HEK293 (cell line): ENCODE measurements at regions not wholly inside any gene's neighbourhood (a gene's known extent, or its start where the extent isn't known, plus 50 kb on each side); places are given as distances from the start of the nearest gene placed in this dataset.

Experiments
- CTCF ChIA-PET: fragments of 350-600 bp; formaldehyde crosslinking; extraction: SDS; loops from one replicate; lab custom pipeline; 2021; ENCODE audit warnings: antibody characterized with exemption; lab: Yijun Ruan, JAX
- POLR2A ChIA-PET: fragments of 300-600 bp; formaldehyde crosslinking; extraction: SDS; loops from one replicate; lab custom pipeline; 2020; ENCODE audit warnings: antibody characterized with exemption, inconsistent platforms; lab: Yijun Ruan, JAX
- H3K27ac ChIP-seq: fragments of 200-500 bp; sonication (Bioruptor generic); 2 replicates; pipeline ENCODE4 v1.5.1; 2014; ENCODE audit warnings: low read depth, low read length, control low read depth, inconsistent platforms; ENCODE audit errors: extremely low read depth
- H3K36me3 ChIP-seq, 2 experiments: fragments of 200-500 bp in 1 of 2; sonication (Bioruptor generic) in 1 of 2; 1 replicate in 1 of 2; 2 replicates in 1 of 2; pipeline ENCODE4 v1.5.1; 2014 to 2017; ENCODE audit warnings: inconsistent platforms in 2 of 2, low read length in 2 of 2; ENCODE audit not compliant: control insufficient read depth in 2 of 2, insufficient read depth in 1 of 2
- H3K4me1 ChIP-seq: fragments of 200-500 bp; sonication (Bioruptor generic); 2 replicates; pipeline ENCODE4 v1.5.1; 2014; ENCODE audit warnings: mild to moderate bottlenecking, low read length, inconsistent platforms; ENCODE audit not compliant: control insufficient read depth, insufficient read depth
- H3K4me3 ChIP-seq: 2 replicates; pipeline ENCODE4 v1.5.1; 2011; ENCODE audit warnings: low read depth, mild to moderate bottlenecking, control low read depth, low read length, moderate library complexity
- H3K9me3 ChIP-seq: fragments of 200-500 bp; sonication (Bioruptor generic); 2 replicates; pipeline ENCODE4 v1.5.1; 2014; ENCODE audit warnings: low read depth, low read length, inconsistent platforms; ENCODE audit not compliant: control insufficient read depth, insufficient read depth
- SCRT2 ChIP-seq: fragments of 450-650 bp; formaldehyde crosslinking; IDR thresholded peaks from 2 replicates; pipeline ENCODE4 v1.5.1; 2016; ENCODE audit warnings: missing biosample characterization, missing genetic modification characterization
- YY1 ChIP-seq: fragments of 450-650 bp; formaldehyde crosslinking; IDR thresholded peaks from 2 replicates; pipeline ENCODE4 v1.5.1; 2018; ENCODE audit warnings: missing biosample characterization, missing genetic modification characterization
- ZBTB48 ChIP-seq: fragments of 450-650 bp; formaldehyde crosslinking; IDR thresholded peaks from 2 replicates; pipeline ENCODE4 v1.5.1; 2016; ENCODE audit warnings: missing biosample characterization, missing genetic modification characterization
- ZFP41 ChIP-seq: fragments of 450-650 bp; formaldehyde crosslinking; IDR thresholded peaks from 2 replicates; pipeline ENCODE4 v1.5.1; 2016; ENCODE audit warnings: missing biosample characterization, missing genetic modification characterization, borderline replicate concordance
- ZNF112 ChIP-seq: fragments of 450-650 bp; formaldehyde crosslinking; IDR thresholded peaks from 2 replicates; pipeline ENCODE4 v1.5.0; 2017; ENCODE audit warnings: missing biosample characterization, missing genetic modification characterization
- ZNF121 ChIP-seq: fragments of 450-650 bp; formaldehyde crosslinking; IDR thresholded peaks from 2 replicates; pipeline ENCODE4 v1.5.1; 2016; ENCODE audit warnings: missing biosample characterization, missing genetic modification characterization
- ZNF157 ChIP-seq: fragments of 450-650 bp; formaldehyde crosslinking; IDR thresholded peaks from 2 replicates; pipeline ENCODE4 v1.5.1; 2016; ENCODE audit warnings: missing biosample characterization, missing genetic modification characterization
- ZNF184 ChIP-seq: fragments of 450-650 bp; IDR thresholded peaks from 2 replicates; pipeline ENCODE4 v1.5.1; 2018; ENCODE audit warnings: missing biosample characterization, mild to moderate bottlenecking, missing genetic modification characterization
- ZNF274 ChIP-seq, 2 experiments: fragments of 200-500 bp in 1 of 2; fragments of 450-650 bp in 1 of 2; sonication (Bioruptor generic) in 1 of 2; formaldehyde crosslinking in 1 of 2; IDR thresholded peaks; 2 replicates each; pipeline versions ENCODE4 v1.5.1 to v1.6.1; 2014 to 2016; ENCODE audit warnings: borderline replicate concordance in 1 of 2, inconsistent platforms in 1 of 2, low read length in 1 of 2, missing biosample characterization in 1 of 2, missing genetic modification characterization in 1 of 2
- ZNF366 ChIP-seq: fragments of 450-650 bp; formaldehyde crosslinking; conservative IDR thresholded peaks from 2 replicates; pipeline ENCODE4 v1.5.1; 2016; ENCODE audit warnings: missing biosample characterization, missing genetic modification characterization
- ZNF473 ChIP-seq: fragments of 450-650 bp; formaldehyde crosslinking; IDR thresholded peaks from 2 replicates; pipeline ENCODE4 v1.5.1; 2017; ENCODE audit warnings: missing biosample characterization, missing genetic modification characterization
- ZNF549 ChIP-seq: fragments of 450-650 bp; IDR thresholded peaks from 2 replicates; pipeline ENCODE4 v1.5.1; 2018; ENCODE audit warnings: missing biosample characterization, missing genetic modification characterization, mild to moderate bottlenecking, inconsistent platforms, moderate library complexity
- ZNF585B ChIP-seq: fragments of 450-650 bp; formaldehyde crosslinking; IDR thresholded peaks from 2 replicates; pipeline ENCODE4 v1.5.1; 2016; ENCODE audit warnings: missing biosample characterization, missing genetic modification characterization
- ZNF776 ChIP-seq: fragments of 450-650 bp; formaldehyde crosslinking; IDR thresholded peaks from 2 replicates; pipeline ENCODE4 v1.5.0; 2017; ENCODE audit warnings: missing biosample characterization, missing genetic modification characterization, borderline replicate concordance
- ZNF837 ChIP-seq: fragments of 450-650 bp; formaldehyde crosslinking; IDR thresholded peaks from 2 replicates; pipeline ENCODE4 v1.5.1; 2016; ENCODE audit warnings: missing biosample characterization, missing genetic modification characterization
- TF ChIP-seq, protein P1 (sequence below): fragments of 450-650 bp; formaldehyde crosslinking; conservative IDR thresholded peaks from 2 replicates; pipeline ENCODE4 v1.5.1; 2016; ENCODE audit warnings: low read depth, missing biosample characterization, missing genetic modification characterization
- TF ChIP-seq, protein P2 (sequence below): fragments of 450-650 bp; formaldehyde crosslinking; IDR thresholded peaks from 2 replicates; pipeline ENCODE4 v1.5.1; 2017; ENCODE audit warnings: missing biosample characterization, mild to moderate bottlenecking, missing genetic modification characterization, moderate library complexity
- TF ChIP-seq, protein P3 (sequence below): fragments of 450-650 bp; formaldehyde crosslinking; IDR thresholded peaks from 2 replicates; pipeline ENCODE4; 2016; ENCODE audit warnings: missing biosample characterization, missing genetic modification characterization

DNA sequence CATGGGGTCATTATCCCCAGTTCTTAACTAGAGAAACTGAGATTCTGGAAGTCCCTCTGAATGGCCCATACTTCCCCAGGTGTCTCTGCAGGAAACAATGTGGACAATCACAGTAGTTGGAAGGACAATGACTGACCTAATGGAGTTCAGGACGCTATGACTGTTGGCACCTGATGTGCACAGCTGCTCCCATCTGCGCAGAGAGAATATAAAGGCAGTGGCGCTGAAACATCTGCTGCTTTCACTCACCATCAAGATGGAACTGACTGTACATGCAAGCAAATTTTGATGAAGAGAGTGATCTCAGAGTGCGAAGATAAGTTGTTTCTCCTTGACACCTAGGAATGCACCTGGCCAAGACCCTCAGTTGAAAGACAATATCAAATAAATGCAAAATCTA, 395.7 kb upstream of the ASIC2 start:
- Histone ChIP-seq H3K4me1 (no peaks in the 10 kb centered on the region), H3K27ac (no peak overlapping the region)
- CTCF ChIA-PET, result interaction anchor here (0.7 to 0.9 kb wide), 3 partner anchors 14 to 311 kb away, joined by 3 read pairs; no protein-coding TSS in a partner anchor
- TF ChIP-seq ZNF112 (tag by site-specific recombination) (no peak), ZBTB48 (no peak), ZNF274 (IDR thresholded peaks at IDR 0.05; ENCODE audit: low read length) (no peak), ZNF274 (tag by site-specific recombination; IDR thresholded peaks at IDR 0.05; ENCODE audit: borderline replicate concordance) (no peak), ZNF837 (no peak), ZNF549 (tag by site-specific recombination) (no peak), ZNF184 (tag by site-specific recombination) (no peak), YY1 (tag by site-specific recombination) (no peak), ZFP41 (tag by site-specific recombination) (no peak), ZNF366 (tag by site-specific recombination) (no peak)
- TF ChIP-seq, protein P1, sequence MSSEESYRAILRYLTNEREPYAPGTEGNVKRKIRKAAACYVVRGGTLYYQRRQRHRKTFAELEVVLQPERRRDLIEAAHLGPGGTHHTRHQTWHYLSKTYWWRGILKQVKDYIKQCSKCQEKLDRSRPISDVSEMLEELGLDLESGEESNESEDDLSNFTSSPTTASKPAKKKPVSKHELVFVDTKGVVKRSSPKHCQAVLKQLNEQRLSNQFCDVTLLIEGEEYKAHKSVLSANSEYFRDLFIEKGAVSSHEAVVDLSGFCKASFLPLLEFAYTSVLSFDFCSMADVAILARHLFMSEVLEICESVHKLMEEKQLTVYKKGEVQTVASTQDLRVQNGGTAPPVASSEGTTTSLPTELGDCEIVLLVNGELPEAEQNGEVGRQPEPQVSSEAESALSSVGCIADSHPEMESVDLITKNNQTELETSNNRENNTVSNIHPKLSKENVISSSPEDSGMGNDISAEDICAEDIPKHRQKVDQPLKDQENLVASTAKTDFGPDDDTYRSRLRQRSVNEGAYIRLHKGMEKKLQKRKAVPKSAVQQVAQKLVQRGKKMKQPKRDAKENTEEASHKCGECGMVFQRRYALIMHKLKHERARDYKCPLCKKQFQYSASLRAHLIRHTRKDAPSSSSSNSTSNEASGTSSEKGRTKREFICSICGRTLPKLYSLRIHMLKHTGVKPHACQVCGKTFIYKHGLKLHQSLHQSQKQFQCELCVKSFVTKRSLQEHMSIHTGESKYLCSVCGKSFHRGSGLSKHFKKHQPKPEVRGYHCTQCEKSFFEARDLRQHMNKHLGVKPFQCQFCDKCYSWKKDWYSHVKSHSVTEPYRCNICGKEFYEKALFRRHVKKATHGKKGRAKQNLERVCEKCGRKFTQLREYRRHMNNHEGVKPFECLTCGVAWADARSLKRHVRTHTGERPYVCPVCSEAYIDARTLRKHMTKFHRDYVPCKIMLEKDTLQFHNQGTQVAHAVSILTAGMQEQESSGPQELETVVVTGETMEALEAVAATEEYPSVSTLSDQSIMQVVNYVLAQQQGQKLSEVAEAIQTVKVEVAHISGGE (tag by site-specific recombination), result no peak
- TF ChIP-seq, protein P2, sequence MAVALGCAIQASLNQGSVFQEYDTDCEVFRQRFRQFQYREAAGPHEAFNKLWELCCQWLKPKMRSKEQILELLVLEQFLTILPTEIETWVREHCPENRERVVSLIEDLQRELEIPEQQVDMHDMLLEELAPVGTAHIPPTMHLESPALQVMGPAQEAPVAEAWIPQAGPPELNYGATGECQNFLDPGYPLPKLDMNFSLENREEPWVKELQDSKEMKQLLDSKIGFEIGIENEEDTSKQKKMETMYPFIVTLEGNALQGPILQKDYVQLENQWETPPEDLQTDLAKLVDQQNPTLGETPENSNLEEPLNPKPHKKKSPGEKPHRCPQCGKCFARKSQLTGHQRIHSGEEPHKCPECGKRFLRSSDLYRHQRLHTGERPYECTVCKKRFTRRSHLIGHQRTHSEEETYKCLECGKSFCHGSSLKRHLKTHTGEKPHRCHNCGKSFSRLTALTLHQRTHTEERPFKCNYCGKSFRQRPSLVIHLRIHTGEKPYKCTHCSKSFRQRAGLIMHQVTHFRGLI (tag by site-specific recombination), result no peak
- TF ChIP-seq, all 188 proteins: peak for 0
- H3K4me3 ChIP-seq, result no peak overlapping the region
- no peaks in the 10 kb centered on the region for H3K9me3 ChIP-seq
- POLR2A ChIA-PET, result no interaction called here
- no peaks in the 10 kb centered on the region for H3K36me3 ChIP-seq

DNA sequence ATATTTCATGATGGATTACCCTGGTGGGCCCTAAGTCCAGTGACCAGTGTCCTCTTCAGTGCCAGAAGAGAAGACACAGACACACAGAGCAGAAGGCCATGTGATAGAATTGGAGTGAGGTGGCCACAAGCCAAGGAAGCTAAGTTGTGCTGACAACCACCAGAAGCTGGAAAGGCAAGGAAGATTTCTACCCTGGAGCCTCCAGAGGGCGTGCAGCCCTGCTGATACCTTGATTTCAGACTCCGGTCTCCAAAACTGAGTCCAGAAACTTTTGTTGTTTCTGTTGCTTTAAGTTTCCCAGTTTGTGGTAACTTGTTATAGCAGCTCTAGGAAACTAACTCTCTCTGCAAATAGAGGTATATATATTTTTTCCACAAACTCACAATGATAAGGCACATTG, 396.6 kb upstream of the ASIC2 start:
- TF ChIP-seq ZNF776 (tag by site-specific recombination), result no peak
- TF ChIP-seq ZNF121, result no peak
- no peak for TF ChIP-seq SCRT2 (tag by site-specific recombination)
- TF ChIP-seq ZNF473 (tag by site-specific recombination), result no peak
- no peak for TF ChIP-seq ZNF157 (tag by site-specific recombination)
- no peak for TF ChIP-seq ZNF585B (tag by site-specific recombination)
- no peak for TF ChIP-seq ZNF274 (IDR thresholded peaks at IDR 0.05; ENCODE audit: low read length)
- TF ChIP-seq ZNF274 (tag by site-specific recombination; IDR thresholded peaks at IDR 0.05; ENCODE audit: borderline replicate concordance), result no peak
- TF ChIP-seq, protein P3, sequence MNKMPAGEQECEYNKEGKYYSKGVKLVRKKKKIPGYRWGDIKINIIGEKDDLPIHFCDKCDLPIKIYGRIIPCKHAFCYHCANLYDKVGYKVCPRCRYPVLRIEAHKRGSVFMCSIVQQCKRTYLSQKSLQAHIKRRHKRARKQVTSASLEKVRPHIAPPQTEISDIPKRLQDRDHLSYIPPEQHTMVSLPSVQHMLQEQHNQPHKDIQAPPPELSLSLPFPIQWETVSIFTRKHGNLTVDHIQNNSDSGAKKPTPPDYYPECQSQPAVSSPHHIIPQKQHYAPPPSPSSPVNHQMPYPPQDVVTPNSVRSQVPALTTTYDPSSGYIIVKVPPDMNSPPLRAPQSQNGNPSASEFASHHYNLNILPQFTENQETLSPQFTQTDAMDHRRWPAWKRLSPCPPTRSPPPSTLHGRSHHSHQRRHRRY, result no peak
- ChIA-PET POLR2A (no interaction called here), CTCF (interaction anchor here (0.6 to 0.9 kb wide), 5 partner anchors 15 to 107 kb away, joined by 3 to 4 read pairs (median 3); no protein-coding TSS in a partner anchor)
- Histone ChIP-seq H3K36me3 (no peaks in the 10 kb centered on the region), H3K27ac (no peak overlapping the region), H3K4me1 (no peaks in the 10 kb centered on the region), H3K9me3 (no peaks in the 10 kb centered on the region), H3K4me3 (no peak overlapping the region)
